K562 (cell line): ENCODE measurements at regions not wholly inside any gene's neighbourhood (a gene's known extent, or its start where the extent isn't known, plus 50 kb on each side); places are given as distances from the start of the nearest gene placed in this dataset.
A peak's percentile ranks its signal among the peaks of the same experiment; 100 is the strongest.

Experiments used
- AFF1 ChIP-seq, 2 experiments: fragments of 450-650 bp; IDR thresholded peaks; 2 replicates each; pipeline ENCODE4 v1.6.1; 2018; ENCODE audit warnings: mild to moderate bottlenecking in 2 of 2, low read depth in 1 of 2; ENCODE audit not compliant: partially characterized antibody in 2 of 2
- CREBBP ChIP-seq: IDR thresholded peaks from one replicate; pipeline ENCODE4 v1.6.1; 2012; ENCODE audit warnings: low read depth, mild to moderate bottlenecking, control low read depth, inconsistent platforms, low read length
- KLF10 ChIP-seq: fragments of 250-450 bp; sonication (Bioruptor Pico); IDR thresholded peaks from 2 replicates; pipeline ENCODE4 v1.6.1; 2021; ENCODE audit warnings: matching md5 sums
- MAFK ChIP-seq: IDR thresholded peaks from 2 replicates; pipeline ENCODE4 v1.6.1; 2011; ENCODE audit warnings: low read length, improper control_type of control experiment
- MGA ChIP-seq: fragments of 450-650 bp; IDR thresholded peaks from 2 replicates; pipeline ENCODE4 v1.6.1; 2016; ENCODE audit warnings: mild to moderate bottlenecking, moderate library complexity
- MNT ChIP-seq, 2 experiments: fragments of 450-650 bp; conservative IDR thresholded peaks; 2 replicates each; pipeline ENCODE4 v1.6.1; 2017; ENCODE audit warnings: mild to moderate bottlenecking in 2 of 2, moderate library complexity in 2 of 2
- SMAD1 ChIP-seq: fragments of 150-350 bp; IDR thresholded peaks from 2 replicates; pipeline ENCODE4 v1.6.1; 2014; ENCODE audit warnings: low read length, low read depth; ENCODE audit not compliant: partially characterized antibody
- SP2 ChIP-seq: IDR thresholded peaks from 2 replicates; pipeline ENCODE4 v1.6.1; 2011; ENCODE audit warnings: mild to moderate bottlenecking, low read depth, low read length, moderate library complexity; ENCODE audit not compliant: poor library complexity, severe bottlenecking; ENCODE audit errors: extremely low read depth
- STAT5B ChIP-seq: fragments of 250-450 bp; sonication (Bioruptor Pico); IDR thresholded peaks from 2 replicates; pipeline ENCODE4 v1.8.0; 2021; ENCODE audit warnings: mild to moderate bottlenecking, inconsistent platforms
- ZBTB2 ChIP-seq: fragments of 450-650 bp; IDR thresholded peaks from 2 replicates; pipeline ENCODE4 v1.6.1; 2016; ENCODE audit warnings: antibody characterized with exemption

GRCh38 chr5:162785673-162786072 lies 651.7 kb upstream of the CCNG1 start (continued):
- TF ChIP-seq MGA (no peak), SMAD1 (no peak), MAFK (peak; percentile 58), CREBBP (no peak), AFF1 (IDR thresholded peaks at IDR 0.05; ENCODE audit: low read depth in 1 of 2, partially characterized antibody in 2 of 2) (no peak), SP2 (no peak), STAT5B (CRISPR knock-in tag) (no peak), KLF10 (CRISPR knock-in tag) (no peak), MNT (conservative IDR thresholded peaks at IDR 0.05) (no peak), ZBTB2 (no peak)
